NB4 (cell line): ENCODE measurements at regions not wholly inside any gene's neighbourhood (a gene's known extent, or its start where the extent isn't known, plus 50 kb on each side); places are given as distances from the start of the nearest gene placed in this dataset.

Source experiments
- DNase-seq: peaks from one replicate; pipeline ENCODE4 v3.0.0; 2010; ENCODE audit warnings: low read depth
- H3K4me3 ChIP-seq: one replicate; pipeline ENCODE4 v1.5.1; 2011; ENCODE audit warnings: mild to moderate bottlenecking, low read depth, low read length, moderate library complexity
- MYC ChIP-seq: IDR thresholded peaks from 2 replicates; pipeline ENCODE4 v1.6.1; 2011; ENCODE audit warnings: low read depth, low read length
- POLR2A ChIP-seq: IDR thresholded peaks from 2 replicates; pipeline ENCODE4 v1.6.1; 2011; ENCODE audit warnings: mild to moderate bottlenecking; ENCODE audit not compliant: insufficient read length; ENCODE audit errors: extremely low read depth
- TF ChIP-seq, protein P1 (sequence below): IDR thresholded peaks from one replicate; pipeline ENCODE4 v1.5.1; 2012; ENCODE audit warnings: low read depth, low read length
- TF ChIP-seq, protein P2 (sequence below): IDR thresholded peaks from 2 replicates; pipeline ENCODE4 v1.6.1; 2011; ENCODE audit warnings: low read depth, low read length

DNA sequence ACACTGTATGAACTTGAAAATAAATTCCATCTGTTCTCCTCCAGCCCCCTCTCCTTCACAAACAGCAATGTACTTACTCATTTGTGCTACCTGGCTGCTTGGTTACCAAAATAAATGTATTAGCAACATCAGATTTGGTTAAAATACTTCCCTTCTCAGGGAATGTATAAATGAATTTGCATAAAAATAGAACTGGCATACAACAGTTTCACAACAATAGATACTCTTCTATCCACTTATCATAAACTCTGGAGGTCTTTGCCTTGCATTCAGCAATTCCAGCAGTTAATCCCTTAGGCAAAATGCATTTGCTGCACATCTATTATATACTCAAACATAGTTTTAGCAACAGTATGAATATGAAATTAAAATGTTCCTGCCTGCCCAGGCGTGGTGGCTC lies 658.2 kb downstream of the CENPC start:
- H3K4me3 ChIP-seq, result no peak overlapping the region
- no peak for DNase-seq
- TF ChIP-seq, protein P1, sequence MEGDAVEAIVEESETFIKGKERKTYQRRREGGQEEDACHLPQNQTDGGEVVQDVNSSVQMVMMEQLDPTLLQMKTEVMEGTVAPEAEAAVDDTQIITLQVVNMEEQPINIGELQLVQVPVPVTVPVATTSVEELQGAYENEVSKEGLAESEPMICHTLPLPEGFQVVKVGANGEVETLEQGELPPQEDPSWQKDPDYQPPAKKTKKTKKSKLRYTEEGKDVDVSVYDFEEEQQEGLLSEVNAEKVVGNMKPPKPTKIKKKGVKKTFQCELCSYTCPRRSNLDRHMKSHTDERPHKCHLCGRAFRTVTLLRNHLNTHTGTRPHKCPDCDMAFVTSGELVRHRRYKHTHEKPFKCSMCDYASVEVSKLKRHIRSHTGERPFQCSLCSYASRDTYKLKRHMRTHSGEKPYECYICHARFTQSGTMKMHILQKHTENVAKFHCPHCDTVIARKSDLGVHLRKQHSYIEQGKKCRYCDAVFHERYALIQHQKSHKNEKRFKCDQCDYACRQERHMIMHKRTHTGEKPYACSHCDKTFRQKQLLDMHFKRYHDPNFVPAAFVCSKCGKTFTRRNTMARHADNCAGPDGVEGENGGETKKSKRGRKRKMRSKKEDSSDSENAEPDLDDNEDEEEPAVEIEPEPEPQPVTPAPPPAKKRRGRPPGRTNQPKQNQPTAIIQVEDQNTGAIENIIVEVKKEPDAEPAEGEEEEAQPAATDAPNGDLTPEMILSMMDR, result no peak
- TF ChIP-seq, protein P2, sequence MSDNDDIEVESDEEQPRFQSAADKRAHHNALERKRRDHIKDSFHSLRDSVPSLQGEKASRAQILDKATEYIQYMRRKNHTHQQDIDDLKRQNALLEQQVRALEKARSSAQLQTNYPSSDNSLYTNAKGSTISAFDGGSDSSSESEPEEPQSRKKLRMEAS, result no peak
- TF ChIP-seq MYC (no peak), POLR2A (no peak)

DNA sequence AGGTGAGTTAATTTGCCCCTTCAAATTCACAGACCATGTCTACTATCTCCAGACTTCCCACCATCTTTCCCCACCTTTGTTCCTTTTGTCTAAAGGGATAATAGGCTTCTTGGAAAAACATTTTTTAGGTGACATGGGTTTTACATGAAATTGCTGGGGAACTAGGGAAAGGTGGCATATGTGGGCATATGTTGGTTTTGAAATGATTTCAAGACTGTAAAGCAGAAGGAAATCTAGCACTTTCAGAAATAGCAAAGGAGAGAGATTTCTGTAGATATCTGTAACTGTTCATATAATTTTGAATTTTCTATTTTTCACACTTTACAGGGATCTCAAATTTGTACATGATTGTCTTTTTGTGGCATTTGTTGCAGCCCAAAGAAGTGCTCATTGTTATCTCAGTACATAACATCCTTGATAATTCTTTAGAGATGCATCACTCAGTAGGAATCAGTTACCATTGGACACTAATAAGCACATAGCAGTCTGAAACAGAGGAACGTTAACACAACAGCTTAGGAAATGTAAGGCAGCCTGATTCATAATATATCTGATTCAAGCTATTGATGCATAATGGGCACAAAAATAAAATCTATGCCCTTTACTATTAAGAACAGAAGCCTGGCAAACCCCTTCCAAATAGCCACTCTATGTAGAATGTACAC lies 659.7 kb downstream of the CENPC start:
- DNase-seq, result no peak
- H3K4me3 ChIP-seq, result no peak overlapping the region
- TF ChIP-seq POLR2A (no peak), MYC (no peak)
- TF ChIP-seq, protein P2, result no peak
- TF ChIP-seq, protein P1, result no peak

DNA sequence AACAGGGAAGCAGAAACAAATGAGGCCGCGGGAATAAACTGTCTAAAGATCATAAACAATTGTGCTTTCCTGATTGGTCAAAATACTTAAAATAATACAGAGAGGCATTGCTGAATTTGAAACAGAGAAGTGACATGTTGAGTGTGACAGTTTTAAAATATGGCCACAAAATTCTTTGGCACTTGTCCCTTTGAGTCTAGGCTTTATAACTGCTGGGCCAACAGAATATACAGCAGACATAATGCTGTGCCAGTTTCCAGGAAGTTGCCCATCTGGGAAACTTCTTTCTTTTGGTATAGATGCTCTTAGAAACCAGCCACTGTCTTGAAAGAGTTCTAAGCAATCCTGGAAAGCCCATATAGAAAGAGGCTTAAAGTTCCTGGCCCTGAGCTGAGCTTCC lies 668.4 kb downstream of the CENPC start:
- TF ChIP-seq, protein P2, result no peak
- no peak overlapping the region for H3K4me3 ChIP-seq
- no peak for DNase-seq

DNA sequence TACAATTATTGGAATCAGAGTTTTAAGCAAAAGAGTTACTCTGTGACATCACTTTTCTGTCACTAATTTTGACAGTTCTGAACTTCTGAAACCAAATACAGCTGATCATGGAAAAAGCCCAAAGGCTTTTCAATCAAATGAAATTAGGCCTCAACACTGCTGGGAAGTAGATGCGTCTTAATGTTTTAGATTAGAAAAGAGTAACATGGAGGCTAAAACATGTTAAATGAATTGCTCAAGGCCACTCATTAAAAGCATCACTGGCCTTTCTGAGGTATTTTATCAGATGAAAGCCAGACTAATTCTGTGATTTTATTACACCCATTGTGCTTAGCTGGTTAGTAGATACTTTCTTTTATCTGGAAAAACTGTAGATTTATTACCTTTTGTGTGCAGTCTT lies 672.6 kb downstream of the CENPC start:
- DNase-seq, result no peak
- TF ChIP-seq, protein P2, result no peak
- TF ChIP-seq MYC, result no peak
- TF ChIP-seq POLR2A, result no peak
- TF ChIP-seq, protein P1, result no peak
- H3K4me3 ChIP-seq, result no peak overlapping the region

DNA sequence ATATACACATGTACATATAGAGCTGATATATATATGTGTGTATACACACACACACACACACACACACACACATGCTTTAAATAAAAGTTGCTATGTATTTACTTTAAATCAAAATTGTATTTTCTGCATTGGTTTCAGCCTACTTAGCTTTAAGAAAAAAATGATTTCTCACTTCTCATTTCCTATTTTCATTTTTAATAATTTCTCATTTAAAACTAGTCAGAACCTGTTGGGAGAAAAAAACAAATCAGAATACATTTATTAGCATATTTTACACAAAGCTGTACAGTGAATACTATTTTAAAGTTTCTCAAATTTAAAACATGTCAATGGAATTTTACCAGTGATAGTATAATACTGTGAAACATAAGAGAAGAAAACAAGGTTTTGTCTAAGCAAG lies 681.8 kb downstream of the CENPC start:
- DNase-seq, result no peak
- no peak overlapping the region for H3K4me3 ChIP-seq
- TF ChIP-seq MYC (no peak), POLR2A (no peak)
- TF ChIP-seq, protein P2, result no peak
- TF ChIP-seq, protein P1, result no peak

DNA sequence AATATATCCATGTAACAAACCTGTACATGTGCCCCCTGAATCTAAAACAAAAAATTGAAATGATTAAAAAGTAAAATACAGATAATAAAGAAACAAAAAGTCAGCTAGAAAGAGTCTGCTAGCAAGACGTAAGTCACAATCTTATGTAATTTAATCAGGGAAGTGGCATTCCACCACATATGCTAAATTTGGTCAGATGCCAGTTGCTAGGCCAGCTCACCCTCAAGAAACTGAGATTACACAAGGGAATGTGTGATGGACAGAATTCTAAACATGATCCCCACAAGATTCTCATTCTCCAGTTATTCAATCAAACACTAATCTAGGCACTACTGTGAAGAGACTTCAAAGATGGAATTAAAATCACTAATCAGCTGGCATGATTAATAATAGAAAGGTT lies 689.3 kb downstream of the CENPC start:
- DNase-seq, result no peak
- no peak overlapping the region for H3K4me3 ChIP-seq
- TF ChIP-seq, protein P2, result no peak
- TF ChIP-seq MYC, result no peak
- no peak for TF ChIP-seq POLR2A

DNA sequence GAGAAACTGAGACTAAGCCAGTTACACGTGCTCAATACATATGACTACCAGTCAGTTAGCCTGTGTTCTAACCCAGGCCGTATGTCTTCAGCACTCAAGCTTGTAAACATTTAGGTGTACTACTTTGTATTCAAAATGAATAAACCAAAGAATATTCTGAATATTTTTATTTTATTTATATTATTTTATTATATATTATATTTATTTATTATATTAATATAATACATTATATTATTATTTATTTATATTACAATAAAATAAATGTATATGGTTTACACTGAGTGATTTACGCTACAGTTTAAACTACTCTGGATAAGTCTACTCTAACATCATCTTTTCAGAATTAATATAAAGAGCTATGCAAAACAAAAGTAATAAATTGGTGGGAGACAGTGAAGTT lies 691.5 kb downstream of the CENPC start:
- H3K4me3 ChIP-seq, result no peak overlapping the region
- DNase-seq, result no peak
- TF ChIP-seq, protein P2, result no peak
- TF ChIP-seq, protein P1, result no peak
- TF ChIP-seq MYC (no peak), POLR2A (no peak)
